Stomach (tissue), 8 donors: ENCODE measurements at regions not wholly inside any gene's neighbourhood (a gene's known extent, or its start where the extent isn't known, plus 50 kb on each side); places are given as distances from the start of the nearest gene placed in this dataset.
"Not testable (repeated sequence)": the region's sequence is repeated elsewhere in the genome, so short reads cannot be mapped to it uniquely, and the experiment has no call there.

Source experiments
- DNase-seq, 2 donors: peaks; one replicate each; pipeline versions ENCODE4 v3.0.0 to v3.0.0-alpha.2; 2013 to 2019
- H3K27ac ChIP-seq, 5 donors: fragments of 200-600 bp in 4 of 5; sonication (generic) in 4 of 5; one replicate each; pipeline ENCODE4 v1.5.1; 2013 to 2019; ENCODE audit warnings: mild to moderate bottlenecking in 1 of 5, moderate library complexity in 1 of 5
- H3K27me3 ChIP-seq, 3 donors: fragments of 200-600 bp; sonication (generic); one replicate each; pipeline ENCODE4 v1.5.1; 2017 to 2019; ENCODE audit warnings: mixed run types in 1 of 3
- H3K36me3 ChIP-seq, 4 donors: fragments of 200-600 bp; sonication (generic); 1 replicate in 3 of 4; 2 replicates in 1 of 4; pipeline ENCODE4 v1.5.1; 2016 to 2019
- H3K4me1 ChIP-seq, 4 donors: fragments of 200-600 bp; sonication (generic); one replicate each; pipeline ENCODE4 v1.5.1; 2016 to 2019
- H3K4me3 ChIP-seq, 4 donors: fragments of 200-600 bp; sonication (generic) in 3 of 4; one replicate each; pipeline ENCODE4 v1.5.1; 2016 to 2019; ENCODE audit warnings: mild to moderate bottlenecking in 1 of 4
- H3K9me3 ChIP-seq, 4 donors: fragments of 200-600 bp; sonication (generic); one replicate each; pipeline ENCODE4 v1.5.1; 2016 to 2019
- EP300 ChIP-seq: sonication (generic); formaldehyde crosslinking; IDR thresholded peaks from one replicate; pipeline ENCODE4 v1.6.1; 2017; ENCODE audit warnings: antibody characterized with exemption
- POLR2A ChIP-seq, 4 donors: fragments of 450-650 bp; IDR thresholded peaks; one replicate each; pipeline ENCODE4 v1.6.1; 2016; ENCODE audit warnings: antibody characterized with exemption in 4 of 4, control low read depth in 2 of 4, mild to moderate bottlenecking in 1 of 4, moderate library complexity in 1 of 4
- POLR2AphosphoS5 ChIP-seq, 3 donors: sonication (generic); formaldehyde crosslinking; IDR thresholded peaks; one replicate each; pipeline ENCODE4 v1.6.1; 2016; ENCODE audit warnings: antibody characterized with exemption in 3 of 3
- WGBS, 5 donors: extraction: QIAGEN DNeasy Blood & Tissue Kit in 3 of 5; methylation state at CpG; one replicate each; pipeline versions ENCODE4 v1.1.5 to v1.1.7; 2013 to 2018; 5-methylcytosine and 5-hydroxymethylcytosine counted together
- intact Hi-C: fragments of 100-400 bp; cut with DNase I; formaldehyde crosslinking; loops from one replicate; pipeline ENCODE4 v1.15.1; 2023; ENCODE audit warnings: low total_unique reads
- TF ChIP-seq, protein P1 (sequence below), 7 experiments: fragments of 450-650 bp in 4 of 7; fragments of 200-600 bp in 3 of 7; sonication (generic) in 3 of 7; IDR thresholded peaks; one replicate each; pipeline ENCODE4 v1.5.1; 2016 to 2019; ENCODE audit warnings: antibody characterized with exemption in 7 of 7, control low read depth in 2 of 7, mild to moderate bottlenecking in 1 of 7
- donor health status: healthy with polysubstance abuse.
- donor health status: Bipolar disorder and iron deficiency.
- donor health status: healthy.

DNA sequence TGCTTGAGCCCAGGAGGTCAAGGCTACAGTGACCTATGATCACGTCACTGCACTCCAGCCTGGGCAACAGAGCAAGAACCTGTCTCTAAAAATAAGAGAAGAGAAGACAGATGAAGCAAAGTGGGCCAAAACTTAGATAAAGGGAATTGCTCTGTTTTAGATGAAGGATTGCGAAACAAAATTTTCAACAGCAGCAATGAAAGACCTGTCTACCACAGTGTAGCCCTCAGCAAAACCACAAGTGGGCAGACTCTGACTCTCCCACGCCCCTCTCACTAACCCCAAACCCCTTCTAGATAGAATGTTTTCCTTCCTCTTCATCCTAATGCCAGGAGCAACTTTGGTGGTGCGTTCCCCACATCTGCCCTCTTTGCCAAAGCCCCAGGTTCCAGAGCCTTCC, 105.6 kb upstream of the ALDH3B2 start:
- no peak overlapping the region for H3K4me3 ChIP-seq
- intact Hi-C loops, result no loop called here
- TF ChIP-seq POLR2AphosphoS5 (IDR thresholded peaks at IDR 0.05), result no peak
- TF ChIP-seq EP300, result no peak
- TF ChIP-seq, protein P1, sequence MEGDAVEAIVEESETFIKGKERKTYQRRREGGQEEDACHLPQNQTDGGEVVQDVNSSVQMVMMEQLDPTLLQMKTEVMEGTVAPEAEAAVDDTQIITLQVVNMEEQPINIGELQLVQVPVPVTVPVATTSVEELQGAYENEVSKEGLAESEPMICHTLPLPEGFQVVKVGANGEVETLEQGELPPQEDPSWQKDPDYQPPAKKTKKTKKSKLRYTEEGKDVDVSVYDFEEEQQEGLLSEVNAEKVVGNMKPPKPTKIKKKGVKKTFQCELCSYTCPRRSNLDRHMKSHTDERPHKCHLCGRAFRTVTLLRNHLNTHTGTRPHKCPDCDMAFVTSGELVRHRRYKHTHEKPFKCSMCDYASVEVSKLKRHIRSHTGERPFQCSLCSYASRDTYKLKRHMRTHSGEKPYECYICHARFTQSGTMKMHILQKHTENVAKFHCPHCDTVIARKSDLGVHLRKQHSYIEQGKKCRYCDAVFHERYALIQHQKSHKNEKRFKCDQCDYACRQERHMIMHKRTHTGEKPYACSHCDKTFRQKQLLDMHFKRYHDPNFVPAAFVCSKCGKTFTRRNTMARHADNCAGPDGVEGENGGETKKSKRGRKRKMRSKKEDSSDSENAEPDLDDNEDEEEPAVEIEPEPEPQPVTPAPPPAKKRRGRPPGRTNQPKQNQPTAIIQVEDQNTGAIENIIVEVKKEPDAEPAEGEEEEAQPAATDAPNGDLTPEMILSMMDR (IDR thresholded peaks at IDR 0.05), result no peak
- no peak for TF ChIP-seq POLR2A (IDR thresholded peaks at IDR 0.05)
- DNase-seq, result no peak
- no peaks in the 10 kb centered on the region for H3K36me3 ChIP-seq
- no peaks in the 10 kb centered on the region for H3K9me3 ChIP-seq
- 34 to 64% (median 58%) methylated on average over 4 of the region's 4 CpGs for WGBS, 5 donors
- H3K27me3 ChIP-seq, result no peaks in the 10 kb centered on the region
- H3K4me1 ChIP-seq, result no peaks in the 10 kb centered on the region
- no peak overlapping the region for H3K27ac ChIP-seq

GRCh38 chr11:67779189-67779875, 104.9 kb upstream of the ALDH3B2 start:
- 23 to 42% (median 33%) methylated on average over 7 of the region's 7 CpGs for WGBS, 5 donors
- H3K9me3 ChIP-seq, result not testable (repeated sequence)

DNA sequence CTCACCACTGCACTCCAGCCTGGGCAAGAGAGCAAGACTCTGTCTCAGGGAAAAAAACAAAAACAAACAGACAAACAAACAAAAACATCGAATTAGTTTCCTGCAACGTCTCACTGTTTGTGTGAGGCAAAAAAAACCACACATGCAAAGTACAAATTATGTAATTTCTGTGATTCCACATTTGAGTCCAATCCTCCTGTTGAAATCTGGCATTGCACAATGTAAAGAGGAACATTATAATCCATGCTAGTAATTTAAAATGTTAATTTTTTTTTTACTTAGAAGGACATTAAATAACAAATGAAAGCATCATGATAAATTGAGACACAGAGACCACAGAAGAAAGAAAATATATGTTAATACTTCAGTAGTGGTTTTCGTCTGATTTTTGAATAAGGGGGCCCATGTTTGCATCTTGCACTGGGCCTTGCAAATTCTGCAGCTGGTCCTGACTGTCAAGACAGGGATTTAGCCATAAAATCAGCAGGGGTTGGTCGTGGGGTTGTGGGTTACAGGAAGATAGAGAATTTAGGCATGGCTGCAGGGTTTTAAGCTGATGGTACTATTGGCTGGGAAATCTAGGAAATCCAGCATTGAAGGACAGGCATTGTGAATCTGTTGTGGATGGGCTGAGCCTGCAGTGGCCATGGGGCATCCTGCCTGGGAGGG, 102.6 kb upstream of the ALDH3B2 start:
- TF ChIP-seq, protein P1 (IDR thresholded peaks at IDR 0.05), result no peak
- TF ChIP-seq POLR2AphosphoS5 (IDR thresholded peaks at IDR 0.05) (no peak), POLR2A (IDR thresholded peaks at IDR 0.05) (no peak), EP300 (no peak)
- H3K27me3 ChIP-seq, result no peaks in the 10 kb centered on the region

More at GRCh38 chr11:67779189-67779875, 104.9 kb upstream of the ALDH3B2 start:
- H3K4me3 ChIP-seq, H3K27me3 ChIP-seq, H3K36me3 ChIP-seq, H3K27ac ChIP-seq, H3K4me1 ChIP-seq, intact Hi-C loops, DNase-seq: not testable (repeated sequence)

GRCh38 chr11:67774175-67774574, 99.8 kb upstream of the ALDH3B2 start:
- H3K4me3 ChIP-seq, H3K27me3 ChIP-seq, H3K9me3 ChIP-seq, H3K36me3 ChIP-seq, DNase-seq, H3K27ac ChIP-seq, H3K4me1 ChIP-seq, intact Hi-C loops: not testable (repeated sequence)
- 35 to 44% (median 40%) methylated on average over 8 of the region's 8 CpGs for WGBS, 5 donors

More for the DNA sequence above, 102.6 kb upstream of the ALDH3B2 start:
- no peak for DNase-seq
- H3K27ac ChIP-seq, result no peak overlapping the region
- H3K4me3 ChIP-seq, result no peak overlapping the region
- H3K9me3 ChIP-seq, result no peaks in the 10 kb centered on the region
- H3K36me3 ChIP-seq, result no peaks in the 10 kb centered on the region
- H3K4me1 ChIP-seq, result no peaks in the 10 kb centered on the region
- intact Hi-C loops, result no loop called here
- 46 to 58% (median 55%) methylated on average over 4 of the region's 4 CpGs for WGBS, 5 donors

GRCh38 chr11:67768001-67768730, 93.7 kb upstream of the ALDH3B2 start:
- 88 to 93% (median 91%) methylated on average over 11 of the region's 11 CpGs for WGBS, 5 donors
- H3K9me3 ChIP-seq, H3K4me1 ChIP-seq, intact Hi-C loops, H3K36me3 ChIP-seq, H3K4me3 ChIP-seq, H3K27me3 ChIP-seq, DNase-seq, H3K27ac ChIP-seq: not testable (repeated sequence)

- H3K36me3 ChIP-seq, H3K4me3 ChIP-seq, H3K27me3 ChIP-seq, H3K4me1 ChIP-seq, H3K27ac ChIP-seq, DNase-seq, H3K9me3 ChIP-seq, intact Hi-C loops: not testable (repeated sequence)
- WGBS, 5 donors, result 43 to 64% (median 54%) methylated on average over 7 of the region's 7 CpGs
These were observed 86.8 kb upstream of the ALDH3B2 start for GRCh38 chr11:67761211-67761610.

DNA sequence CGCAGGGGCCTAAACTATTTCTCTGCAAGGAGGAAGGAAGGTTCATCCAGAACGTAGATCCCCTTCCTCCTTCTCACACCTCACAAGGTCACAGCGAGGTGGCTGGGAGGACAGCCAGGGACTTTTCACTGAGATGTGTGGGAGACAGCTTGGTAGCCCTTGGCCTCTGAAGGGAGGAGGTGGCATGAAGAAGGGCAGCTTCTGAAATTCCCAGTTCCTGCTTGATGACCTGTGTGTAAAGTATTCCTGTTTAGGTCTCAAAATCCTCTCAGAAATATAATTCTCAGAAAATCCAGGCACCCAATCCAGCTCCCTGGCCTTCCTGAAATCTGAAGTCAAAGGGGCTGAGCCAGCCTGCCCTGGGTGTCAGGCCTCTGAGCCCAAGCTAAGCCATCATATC, 84.9 kb upstream of the ALDH3B2 start:
- H3K4me1 ChIP-seq, H3K9me3 ChIP-seq, H3K36me3 ChIP-seq, H3K27ac ChIP-seq, H3K4me3 ChIP-seq, H3K27me3 ChIP-seq, DNase-seq, intact Hi-C loops: not testable (repeated sequence)
- WGBS, 5 donors, result 41 to 87% (median 74%) methylated on average over 3 of the region's 3 CpGs

DNA sequence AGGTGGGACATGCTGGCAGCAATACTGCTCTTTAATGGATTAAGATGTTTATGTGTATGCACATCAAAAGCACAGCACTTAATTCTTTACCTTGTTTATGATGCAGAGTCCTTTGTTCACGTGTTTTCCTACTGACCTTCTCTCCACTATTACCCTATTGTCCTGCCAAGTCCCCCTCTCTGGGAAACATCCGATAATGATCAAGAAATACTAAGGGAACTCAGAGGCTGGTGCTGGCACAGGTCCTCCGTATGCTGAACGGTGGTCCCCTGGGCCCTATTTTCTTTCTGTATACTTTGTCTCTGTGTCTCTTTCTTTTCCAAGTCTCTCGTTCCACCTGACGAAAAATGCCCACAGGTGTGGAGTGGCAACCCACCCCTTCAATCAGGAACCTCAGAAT, 84.0 kb upstream of the ALDH3B2 start:
- 68 to 77% (median 75%) methylated on average over 6 of the region's 6 CpGs for WGBS, 5 donors

GRCh38 chr11:67758009-67758408, 83.6 kb upstream of the ALDH3B2 start:
- H3K9me3 ChIP-seq, H3K36me3 ChIP-seq, intact Hi-C loops, H3K27ac ChIP-seq, H3K27me3 ChIP-seq, H3K4me1 ChIP-seq, H3K4me3 ChIP-seq: not testable (repeated sequence)
- peak in 1 of 2 donors; percentile 45 for DNase-seq
- 37 to 53% (median 41%) methylated on average over 5 of the region's 5 CpGs for WGBS, 5 donors

More for the DNA sequence above, 84.0 kb upstream of the ALDH3B2 start:
- H3K27ac ChIP-seq, H3K4me3 ChIP-seq, DNase-seq, H3K4me1 ChIP-seq, H3K27me3 ChIP-seq, H3K36me3 ChIP-seq, intact Hi-C loops, H3K9me3 ChIP-seq: not testable (repeated sequence)
